K562 (cell line): ENCODE measurements at regions not wholly inside any gene's neighbourhood (a gene's known extent, or its start where the extent isn't known, plus 50 kb on each side); places are given as distances from the start of the nearest gene placed in this dataset.

Experiments
- ATAC-seq: fragments of 200-7000 bp; cut with Tn5 transposase; 3 replicates; pipeline ENCODE4 v1.9.1; 2020; ENCODE audit warnings: moderate library complexity
- BruUV-seq: library from RNA; stranded (reverse); fragments of 400-500 nt; replicated peaks from 2 replicates; lab custom pipeline; 2021; lab: Mats Ljungman, UMichigan
- CTCF ChIA-PET: fragments of 300-600 bp; formaldehyde crosslinking; extraction: SDS; loops from one replicate; lab custom pipeline; 2021; ENCODE audit warnings: low intra/inter-chr PET ratio; lab: Yijun Ruan, JAX
- POLR2A ChIA-PET: fragments of 300-600, 350-650 bp; sonication (Branson Sonifier 250); formaldehyde crosslinking; extraction: SDS; loops from one replicate; lab custom pipeline; 2021; ENCODE audit warnings: antibody characterized with exemption, inconsistent platforms; lab: Yijun Ruan, JAX
- DNase-seq, 4 experiments: peaks; one replicate each; pipeline versions ENCODE4 v3.0.0 to v3.0.0-alpha.2; 2011 to 2018; ENCODE audit warnings: low spot score in 3 of 4, mixed read lengths in 3 of 4; ENCODE audit errors: extremely low read depth in 1 of 4
- FAIRE-seq: peaks from 2 replicates; lab custom pipeline; 2011; peaks lifted over from hg19 to GRCh38; lab: Jason Lieb, UNC
- H2AFZ ChIP-seq: 2 replicates; pipeline ENCODE4 v1.6.0; 2011; ENCODE audit warnings: low read depth, low read length, control low read depth, inconsistent platforms
- H3K27ac ChIP-seq: fragments of 200-600 bp; 3 replicates; pipeline ENCODE4 v1.8.0; 2011; ENCODE audit warnings: low read depth, mild to moderate bottlenecking, control low read depth, inconsistent platforms, low read length, moderate library complexity, mixed read lengths; ENCODE audit errors: extremely low read depth
- H3K27me3 ChIP-seq, 2 experiments: fragments of 300-600 bp in 1 of 2; 2 replicates in 1 of 2; 3 replicates in 1 of 2; pipeline versions ENCODE4 v1.6.0 to v1.8.0; 2011; ENCODE audit warnings: inconsistent platforms in 2 of 2, low read length in 2 of 2, mild to moderate bottlenecking in 1 of 2, mixed read lengths in 1 of 2, moderate library complexity in 1 of 2; ENCODE audit not compliant: control insufficient read depth in 2 of 2, insufficient read depth in 2 of 2
- H3K36me3 ChIP-seq: fragments of 300-600 bp; 3 replicates; pipeline ENCODE4 v1.8.0; 2011; ENCODE audit warnings: mild to moderate bottlenecking, low read length, inconsistent platforms; ENCODE audit not compliant: control insufficient read depth, insufficient read depth
- H3K4me1 ChIP-seq, 2 experiments: fragments of 200-600 bp in 1 of 2; replicated peaks in 1 of 2; 2 replicates in 1 of 2; 3 replicates in 1 of 2; pipeline versions ENCODE4 v1.5.1 to v1.8.0; 2011; ENCODE audit warnings: inconsistent platforms in 2 of 2, low read length in 2 of 2, mild to moderate bottlenecking in 1 of 2, mixed read lengths in 1 of 2, moderate library complexity in 1 of 2; ENCODE audit not compliant: control insufficient read depth in 2 of 2, insufficient read depth in 2 of 2
- H3K4me2 ChIP-seq: 2 replicates; pipeline ENCODE4 v1.6.1; 2011; ENCODE audit warnings: low read length, control low read depth, inconsistent platforms, mixed read lengths; ENCODE audit not compliant: insufficient read depth
- H3K4me3 ChIP-seq: fragments of 200-600 bp; sonication (generic), shearing (Covaris generic); 2 replicates; pipeline ENCODE4 v1.5.1; 2016; ENCODE audit warnings: control low read depth, inconsistent platforms
- H3K79me2 ChIP-seq: fragments of 200-600 bp; 3 replicates; pipeline ENCODE4 v1.8.0; 2011; ENCODE audit warnings: low read length, inconsistent platforms; ENCODE audit not compliant: control insufficient read depth, insufficient read depth
- H3K9ac ChIP-seq, 2 experiments: 2 replicates each; pipeline versions ENCODE4 v1.6.0 to v1.6.1; 2011; ENCODE audit warnings: low read depth in 2 of 2, low read length in 2 of 2, control low read depth in 1 of 2, inconsistent platforms in 1 of 2, mild to moderate bottlenecking in 1 of 2, mixed read lengths in 1 of 2; ENCODE audit not compliant: insufficient read depth in 1 of 2
- H3K9me1 ChIP-seq: one replicate; pipeline ENCODE4 v1.6.0; 2011; ENCODE audit warnings: inconsistent platforms, mild to moderate bottlenecking, low read length, moderate library complexity; ENCODE audit not compliant: control insufficient read depth, insufficient read depth
- H3K9me3 ChIP-seq: replicated peaks from 2 replicates; pipeline ENCODE4 v1.5.1; 2011; ENCODE audit warnings: low read depth, low read length, inconsistent platforms; ENCODE audit not compliant: control insufficient read depth, insufficient read depth
- H4K20me1 ChIP-seq: replicated peaks from 2 replicates; pipeline ENCODE4 v1.6.1; 2011; ENCODE audit warnings: low read length, inconsistent platforms, mixed read lengths; ENCODE audit not compliant: control insufficient read depth, insufficient read depth
- ARID4B ChIP-seq: sonication (generic); formaldehyde crosslinking; IDR thresholded peaks from 2 replicates; pipeline ENCODE4 v1.8.0; 2022; ENCODE audit warnings: mild to moderate bottlenecking, missing genetic modification reagents
- HMG20B ChIP-seq: fragments of 250-450 bp; sonication (Bioruptor Pico); IDR thresholded peaks from 2 replicates; pipeline ENCODE4 v1.5.0; 2021; ENCODE audit warnings: mild to moderate bottlenecking
- MCM5 ChIP-seq: fragments of 450-650 bp; IDR thresholded peaks from 2 replicates; pipeline ENCODE4 v1.6.1; 2016; ENCODE audit warnings: low read depth
- POLR2G ChIP-seq: fragments of 200-400 bp; formaldehyde crosslinking; IDR thresholded peaks from 2 replicates; pipeline ENCODE4 v1.6.1; 2017; ENCODE audit warnings: low read depth, mild to moderate bottlenecking, antibody characterized with exemption, low read length, moderate library complexity
- RHOXF2B ChIP-seq: fragments of 250-450 bp; sonication (Bioruptor Pico); conservative IDR thresholded peaks from 2 replicates; pipeline ENCODE4 v1.5.1; 2021
- SMAD2 ChIP-seq: fragments of 150-350 bp; IDR thresholded peaks from 2 replicates; pipeline ENCODE4 v1.6.1; 2014; ENCODE audit warnings: low read depth, mild to moderate bottlenecking, low read length
- STAT5A ChIP-seq: IDR thresholded peaks from 2 replicates; pipeline ENCODE4 v1.6.1; 2012; ENCODE audit warnings: low read length, inconsistent platforms, borderline replicate concordance
- ZNF212 ChIP-seq: fragments of 450-650 bp; formaldehyde crosslinking; IDR thresholded peaks from 2 replicates; pipeline ENCODE4 v1.4.0; 2020; ENCODE audit warnings: mild to moderate bottlenecking
- ZNF41 ChIP-seq: fragments of 250-450 bp; sonication (Bioruptor Pico); conservative IDR thresholded peaks from 2 replicates; pipeline ENCODE4 v1.4.0; 2020; ENCODE audit warnings: mild to moderate bottlenecking
- WGBS: fragments of 100-300 bp; shearing (Covaris generic); methylation state at CpG from one replicate; pipeline ENCODE4 v1.1.6; 2016; ENCODE audit warnings: low coverage, mixed read lengths; ENCODE audit not compliant: insufficient coverage; ENCODE audit errors: missing lambda C conversion rate; 5-methylcytosine and 5-hydroxymethylcytosine counted together
- in situ Hi-C: fragments of 300-500 bp; cut with MboI; formaldehyde crosslinking; loops from 4 replicates; pipeline ENCODE4 v1.15.0; 2018; ENCODE audit warnings: inconsistent platforms, mixed read lengths
- intact Hi-C: fragments of 100-400 bp; cut with micrococcal nuclease; formaldehyde crosslinking; loops from 2 replicates; pipeline ENCODE4 v1.14.2; 2022

GRCh38 chr3:103899328-103899727, 1464.5 kb downstream of the ZPLD1 start (continued):
- TF ChIP-seq ARID4B (CRISPR knock-in tag), result no peak
- no peak for TF ChIP-seq ZNF41
- no peak for TF ChIP-seq MCM5
- no peak for TF ChIP-seq POLR2G
- TF ChIP-seq RHOXF2B (CRISPR knock-in tag), result no peak
- TF ChIP-seq SMAD2, result no peak
- TF ChIP-seq STAT5A, result no peak

GRCh38 chr3:103904991-103905390, 1461.7 kb upstream of the ALCAM start:
- Histone ChIP-seq H3K36me3 (no peaks in the 10 kb centered on the region), H3K27me3 (no peaks in the 10 kb centered on the region), H3K27ac (no peak overlapping the region), H3K4me1 (no peaks in the 10 kb centered on the region), H4K20me1 (no peaks in the 10 kb centered on the region), H3K4me2 (no peak overlapping the region), H2AFZ (no peak overlapping the region), H3K4me3 (no peak overlapping the region), H3K9ac (no peak overlapping the region), H3K79me2 (no peaks in the 10 kb centered on the region), H3K9me3 (no peaks in the 10 kb centered on the region), H3K9me1 (no peaks in the 10 kb centered on the region)
- in situ Hi-C loops (no loop called here), intact Hi-C loops (no loop called here)
- 0% methylated on average over 3 of the region's 3 CpGs for WGBS
- TF ChIP-seq HMG20B (no peak), ZNF212 (CRISPR knock-in tag) (no peak)
- BruUV-seq, result no TSS peak
- POLR2A ChIA-PET, result no interaction called here
- no peak for FAIRE-seq
- no peak for ATAC-seq
- CTCF ChIA-PET, result no interaction called here
- DNase-seq, result no peak
